ENCODE measurements at regions not wholly inside any gene's neighbourhood (a gene's known extent, or its start where the extent isn't known, plus 50 kb on each side); places are given as distances from the start of the nearest gene placed in this dataset.

DNA sequence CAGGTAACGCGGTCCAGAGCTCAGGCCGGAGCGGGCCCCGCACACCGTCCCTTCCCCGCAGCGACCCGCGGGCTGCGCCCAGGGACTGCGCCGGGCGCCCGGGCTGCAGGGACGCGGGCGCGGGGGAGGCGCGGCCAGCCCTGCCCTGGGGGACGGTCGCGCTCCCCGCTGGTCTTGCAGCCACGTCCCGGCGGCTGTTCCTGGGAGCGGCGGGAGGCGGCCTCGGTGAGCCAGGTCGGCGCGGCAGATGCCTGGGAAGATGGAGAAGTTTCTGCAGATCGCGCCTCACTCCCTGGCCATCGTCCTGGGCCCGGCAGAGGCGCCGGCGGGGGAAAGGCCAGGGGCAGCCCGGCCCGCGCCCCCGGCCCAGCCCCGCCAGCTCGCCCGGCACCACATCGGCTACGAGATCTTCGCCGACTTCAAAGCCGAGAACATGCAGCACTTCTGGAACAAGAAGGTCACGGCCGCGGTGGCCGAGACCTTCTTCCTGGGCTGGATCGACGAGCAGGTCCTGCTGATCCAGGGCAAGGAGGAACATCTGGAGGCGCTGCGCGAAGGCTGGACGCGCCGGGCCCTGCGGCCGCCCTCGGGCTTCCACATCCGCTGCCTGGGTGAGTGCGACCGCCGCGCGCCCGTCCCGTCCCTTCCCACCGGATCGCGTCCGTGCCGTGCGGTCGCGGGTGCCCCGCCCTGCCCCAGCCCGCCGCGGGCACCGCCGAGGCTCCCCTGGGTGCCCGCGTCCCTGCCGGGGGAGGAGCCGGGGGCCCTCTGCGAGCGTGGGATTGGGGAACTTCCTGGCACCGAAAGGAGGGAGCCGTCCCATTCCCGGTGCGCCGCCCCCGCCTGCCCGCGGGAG lies 107.4 kb upstream of the STOX2 start:
- Mint-ChIP-seq H3K27me3 (ENCODE audit: insufficient read depth, unreplicated experiment) (no peaks in the 10 kb centered on the region), H3K4me3 (ENCODE audit: unreplicated experiment) (peak overlapping the region; percentile 68), H3K27ac (ENCODE audit: low read depth, unreplicated experiment) (no peak overlapping the region), H3K4me1 (ENCODE audit: insufficient read depth, unreplicated experiment) (peaks cover 4% of the 10 kb centered on the region), H3K36me3 (ENCODE audit: insufficient read depth, unreplicated experiment) (no peaks in the 10 kb centered on the region), H3K9me3 (ENCODE audit: unreplicated experiment) (peaks cover 12% of the 10 kb centered on the region)
- TF ChIP-seq, protein P1, sequence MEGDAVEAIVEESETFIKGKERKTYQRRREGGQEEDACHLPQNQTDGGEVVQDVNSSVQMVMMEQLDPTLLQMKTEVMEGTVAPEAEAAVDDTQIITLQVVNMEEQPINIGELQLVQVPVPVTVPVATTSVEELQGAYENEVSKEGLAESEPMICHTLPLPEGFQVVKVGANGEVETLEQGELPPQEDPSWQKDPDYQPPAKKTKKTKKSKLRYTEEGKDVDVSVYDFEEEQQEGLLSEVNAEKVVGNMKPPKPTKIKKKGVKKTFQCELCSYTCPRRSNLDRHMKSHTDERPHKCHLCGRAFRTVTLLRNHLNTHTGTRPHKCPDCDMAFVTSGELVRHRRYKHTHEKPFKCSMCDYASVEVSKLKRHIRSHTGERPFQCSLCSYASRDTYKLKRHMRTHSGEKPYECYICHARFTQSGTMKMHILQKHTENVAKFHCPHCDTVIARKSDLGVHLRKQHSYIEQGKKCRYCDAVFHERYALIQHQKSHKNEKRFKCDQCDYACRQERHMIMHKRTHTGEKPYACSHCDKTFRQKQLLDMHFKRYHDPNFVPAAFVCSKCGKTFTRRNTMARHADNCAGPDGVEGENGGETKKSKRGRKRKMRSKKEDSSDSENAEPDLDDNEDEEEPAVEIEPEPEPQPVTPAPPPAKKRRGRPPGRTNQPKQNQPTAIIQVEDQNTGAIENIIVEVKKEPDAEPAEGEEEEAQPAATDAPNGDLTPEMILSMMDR (IDR thresholded peaks at IDR 0.05; ENCODE audit: unreplicated experiment), result no peak
- peak; percentile 46 for DNase-seq (ENCODE audit: unreplicated experiment)
- no TSS peak for BruUV-seq (replicated peaks)
- CTCF ChIA-PET, result interaction anchor here (0.6 kb wide), 2 partner anchors 354 to 401 kb away, joined by 3 read pairs; no protein-coding TSS in a partner anchor
- POLR2A ChIA-PET, result no interaction called here
- intact Hi-C loops (cut with micrococcal nuclease), result no loop called here

DNA sequence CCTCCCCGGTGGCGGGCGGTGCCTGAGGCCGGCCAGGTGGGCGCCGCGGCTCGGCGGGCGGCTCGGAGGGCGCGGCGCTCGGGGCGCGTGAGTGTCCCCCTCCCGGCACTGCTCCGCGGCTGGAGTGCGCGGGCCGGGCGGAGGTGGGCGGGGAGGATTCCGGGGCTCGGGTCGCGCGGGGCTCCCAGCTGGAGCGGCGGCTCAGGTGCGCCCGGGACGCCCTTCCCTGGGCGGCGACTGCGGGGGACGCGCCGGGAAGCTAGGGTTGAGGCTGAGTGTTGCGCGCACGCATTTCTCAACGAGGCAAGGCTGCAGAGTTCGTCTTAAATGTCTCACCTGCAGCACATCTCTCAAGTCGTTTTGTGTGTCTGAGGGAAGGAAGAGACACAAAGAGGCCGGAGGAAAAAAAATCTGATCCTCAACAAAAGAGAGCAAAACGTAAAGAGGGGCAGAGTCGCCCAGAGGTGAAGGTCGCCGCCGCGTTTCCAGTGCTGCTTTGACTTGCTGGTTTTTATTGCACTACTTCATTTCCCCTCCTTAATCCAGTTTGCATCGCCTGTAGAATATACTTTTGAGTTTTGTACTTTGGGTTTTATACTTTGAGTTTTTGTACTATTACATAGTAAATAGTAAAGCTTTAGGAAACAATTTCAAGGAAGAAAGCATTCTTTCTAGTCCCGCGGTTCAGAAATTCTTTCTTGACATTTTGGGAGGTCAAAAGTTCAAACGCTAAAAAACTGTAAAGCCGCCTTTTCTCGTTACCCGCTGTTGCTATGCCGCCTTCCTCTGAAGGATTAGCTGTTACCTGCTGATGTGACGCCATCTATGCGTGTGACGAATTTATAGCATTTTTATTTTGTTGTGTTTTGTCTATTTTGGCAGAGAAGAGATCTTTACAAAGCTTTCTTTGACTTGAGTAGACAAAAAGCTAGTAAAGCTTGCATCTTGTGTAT lies 106.5 kb upstream of the STOX2 start:
- Mint-ChIP-seq H3K36me3 (ENCODE audit: insufficient read depth, unreplicated experiment) (no peaks in the 10 kb centered on the region), H3K4me1 (ENCODE audit: insufficient read depth, unreplicated experiment) (peaks cover 4% of the 10 kb centered on the region), H3K27ac (ENCODE audit: low read depth, unreplicated experiment) (no peak overlapping the region), H3K4me3 (ENCODE audit: unreplicated experiment) (peak overlapping the region; percentile 68), H3K9me3 (ENCODE audit: unreplicated experiment) (peaks cover 7% of the 10 kb centered on the region), H3K27me3 (ENCODE audit: insufficient read depth, unreplicated experiment) (no peaks in the 10 kb centered on the region)
- TF ChIP-seq, protein P1 (IDR thresholded peaks at IDR 0.05; ENCODE audit: unreplicated experiment), result no peak
- no TSS peak for BruUV-seq (replicated peaks)
- ChIA-PET CTCF (interaction anchor here (0.6 to 1.0 kb wide), 2 partner anchors 27 to 355 kb away, joined by 3 read pairs; no protein-coding TSS in a partner anchor), POLR2A (interaction anchor here (0.6 to 1.2 kb wide), 3 partner anchors 18 to 113 kb away, joined by 3 read pairs; no protein-coding TSS in a partner anchor)
- intact Hi-C loops (cut with micrococcal nuclease), result no loop called here
- DNase-seq (ENCODE audit: unreplicated experiment), result peak; percentile 25

DNA sequence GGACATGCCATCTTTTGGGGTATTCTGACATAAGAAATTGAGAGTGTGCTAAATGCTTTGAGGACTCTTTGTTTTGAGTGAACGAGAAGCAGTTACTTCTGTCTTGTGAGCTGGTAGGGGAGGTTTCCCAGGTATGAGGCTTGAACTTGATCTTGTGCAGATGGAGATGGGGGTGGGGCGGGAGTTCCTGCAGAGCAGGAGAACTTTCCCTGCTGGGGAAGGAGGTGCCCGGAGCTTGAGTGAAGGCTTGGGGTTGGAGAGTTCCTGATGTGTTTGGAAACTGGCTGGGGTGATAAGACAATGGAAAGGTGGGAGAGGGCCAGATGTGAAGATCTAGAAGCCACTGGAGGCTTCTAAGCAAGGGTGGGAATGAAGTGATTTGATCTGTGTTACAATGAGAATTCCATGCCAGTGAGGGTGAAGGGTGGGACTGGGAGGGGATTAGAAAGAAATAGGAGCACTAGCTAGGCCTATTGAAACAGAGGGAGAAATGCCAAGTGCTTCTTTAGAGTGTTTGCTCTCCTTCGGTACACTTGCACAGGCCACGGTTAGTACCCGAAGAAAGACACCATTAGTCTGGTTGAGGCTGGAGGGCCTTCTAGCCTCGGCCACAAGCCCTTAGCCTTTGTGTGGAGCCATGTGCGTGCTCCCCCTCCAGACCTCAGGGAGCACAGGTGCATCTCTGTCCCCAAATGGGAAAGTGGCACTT lies 103.5 kb upstream of the STOX2 start:
- Mint-ChIP-seq H3K4me3 (ENCODE audit: unreplicated experiment) (no peak overlapping the region), H3K4me1 (ENCODE audit: insufficient read depth, unreplicated experiment) (peaks cover 4% of the 10 kb centered on the region), H3K9me3 (ENCODE audit: unreplicated experiment) (no peaks in the 10 kb centered on the region), H3K27me3 (ENCODE audit: insufficient read depth, unreplicated experiment) (no peaks in the 10 kb centered on the region), H3K36me3 (ENCODE audit: insufficient read depth, unreplicated experiment) (no peaks in the 10 kb centered on the region), H3K27ac (ENCODE audit: low read depth, unreplicated experiment) (no peak overlapping the region)
- TF ChIP-seq, protein P1 (IDR thresholded peaks at IDR 0.05; ENCODE audit: unreplicated experiment), result no peak
- CTCF ChIA-PET, result no interaction called here
- intact Hi-C loops (cut with micrococcal nuclease), result no loop called here
- DNase-seq (ENCODE audit: unreplicated experiment), result no peak
- no TSS peak for BruUV-seq (replicated peaks)
- POLR2A ChIA-PET, result no interaction called here
